OCI-LY7 (cell line): ENCODE measurements at regions not wholly inside any gene's neighbourhood (a gene's known extent, or its start where the extent isn't known, plus 50 kb on each side); places are given as distances from the start of the nearest gene placed in this dataset.

Experiments
- CTCF ChIP-seq: fragments of 200-600 bp; sonication (generic); conservative IDR thresholded peaks from 2 replicates; pipeline ENCODE4 v1.5.1; 2014; ENCODE audit warnings: mild to moderate bottlenecking, antibody characterized with exemption, low read length, moderate library complexity, mixed read lengths
- EZH2phosphoT487 ChIP-seq: fragments of 200-600 bp; sonication (generic); IDR thresholded peaks from 2 replicates; pipeline ENCODE4 v1.6.1; 2018; ENCODE audit warnings: low read depth, borderline replicate concordance, mild to moderate bottlenecking, mixed run types, antibody characterized with exemption, low read length, moderate library complexity, mixed read lengths

- TF ChIP-seq CTCF, result no peak
- no peak for TF ChIP-seq EZH2phosphoT487
Observed at GRCh38 chr4:159758061-159758460, 655.2 kb downstream of the RAPGEF2 start.
